ENCODE measurements at regions not wholly inside any gene's neighbourhood (a gene's known extent, or its start where the extent isn't known, plus 50 kb on each side); places are given as distances from the start of the nearest gene placed in this dataset.

DNA sequence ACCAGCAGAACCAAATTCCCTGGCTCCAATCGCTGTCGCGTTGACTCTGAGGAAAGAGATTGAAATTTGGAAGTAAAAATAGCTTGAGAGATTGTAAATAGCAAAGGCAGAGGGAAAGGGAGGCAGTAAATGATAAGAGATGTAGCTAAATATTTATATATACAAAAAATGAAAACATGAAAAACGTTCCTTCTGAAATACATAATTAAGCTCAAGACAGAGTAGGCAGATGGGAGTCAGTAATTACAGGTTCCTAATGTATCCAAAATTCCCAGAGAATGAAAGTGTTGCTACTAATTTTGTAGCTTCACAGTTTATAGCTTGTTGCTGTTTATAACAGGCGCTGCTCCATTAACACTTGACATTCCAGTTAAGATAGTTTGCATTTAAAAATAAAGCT lies 648.7 kb downstream of the KCNA4 start:
- TF ChIP-seq, protein P1, sequence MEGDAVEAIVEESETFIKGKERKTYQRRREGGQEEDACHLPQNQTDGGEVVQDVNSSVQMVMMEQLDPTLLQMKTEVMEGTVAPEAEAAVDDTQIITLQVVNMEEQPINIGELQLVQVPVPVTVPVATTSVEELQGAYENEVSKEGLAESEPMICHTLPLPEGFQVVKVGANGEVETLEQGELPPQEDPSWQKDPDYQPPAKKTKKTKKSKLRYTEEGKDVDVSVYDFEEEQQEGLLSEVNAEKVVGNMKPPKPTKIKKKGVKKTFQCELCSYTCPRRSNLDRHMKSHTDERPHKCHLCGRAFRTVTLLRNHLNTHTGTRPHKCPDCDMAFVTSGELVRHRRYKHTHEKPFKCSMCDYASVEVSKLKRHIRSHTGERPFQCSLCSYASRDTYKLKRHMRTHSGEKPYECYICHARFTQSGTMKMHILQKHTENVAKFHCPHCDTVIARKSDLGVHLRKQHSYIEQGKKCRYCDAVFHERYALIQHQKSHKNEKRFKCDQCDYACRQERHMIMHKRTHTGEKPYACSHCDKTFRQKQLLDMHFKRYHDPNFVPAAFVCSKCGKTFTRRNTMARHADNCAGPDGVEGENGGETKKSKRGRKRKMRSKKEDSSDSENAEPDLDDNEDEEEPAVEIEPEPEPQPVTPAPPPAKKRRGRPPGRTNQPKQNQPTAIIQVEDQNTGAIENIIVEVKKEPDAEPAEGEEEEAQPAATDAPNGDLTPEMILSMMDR (IDR thresholded peaks at IDR 0.05), result no peak
- TF ChIP-seq POLR2A (IDR thresholded peaks at IDR 0.05), result no peak
